ENCODE measurements at regions not wholly inside any gene's neighbourhood (a gene's known extent, or its start where the extent isn't known, plus 50 kb on each side); places are given as distances from the start of the nearest gene placed in this dataset.
"Not testable (repeated sequence)": the region's sequence is repeated elsewhere in the genome, so short reads cannot be mapped to it uniquely, and the experiment has no call there.

- not testable (repeated sequence) for DNase-seq (ENCODE audit: low read depth in 2 of 2)
Measured at GRCh38 chrX:27156921-27157320, 306.2 kb downstream of the PPP4R3C start.

GRCh38 chrX:27136325-27136724 is 326.8 kb downstream of the PPP4R3C start:
- DNase-seq (ENCODE audit: low read depth in 2 of 2), result no peak

- DNase-seq (ENCODE audit: low read depth in 2 of 2), result no peak
Measured at GRCh38 chrX:27132862-27133261, 330.3 kb downstream of the PPP4R3C start.

GRCh38 chrX:27087176-27087575 is 376.0 kb downstream of the PPP4R3C start:
- DNase-seq (ENCODE audit: low read depth in 2 of 2), result not testable (repeated sequence)

- no peak for DNase-seq (ENCODE audit: low read depth in 2 of 2)
Measured at GRCh38 chrX:27086237-27086636, 376.9 kb downstream of the PPP4R3C start.

GRCh38 chrX:27085346-27085745 is 377.8 kb downstream of the PPP4R3C start:
- DNase-seq (ENCODE audit: low read depth in 2 of 2), result no peak

GRCh38 chrX:27078371-27078770 is 384.8 kb downstream of the PPP4R3C start:
- no peak for DNase-seq (ENCODE audit: low read depth in 2 of 2)

GRCh38 chrX:27057883-27058282 is 405.3 kb downstream of the PPP4R3C start:
- DNase-seq (ENCODE audit: low read depth in 2 of 2), result no peak

GRCh38 chrX:27039332-27039731 is 423.8 kb downstream of the PPP4R3C start:
- no peak for DNase-seq (ENCODE audit: low read depth in 2 of 2)

GRCh38 chrX:27008486-27008885 is 454.7 kb downstream of the PPP4R3C start:
- no peak for DNase-seq (ENCODE audit: low read depth in 2 of 2)

- DNase-seq (ENCODE audit: low read depth in 2 of 2), result no peak
Measured at GRCh38 chrX:26999634-27000033, 463.5 kb downstream of the PPP4R3C start.

- DNase-seq (ENCODE audit: low read depth in 2 of 2), result no peak
Measured at GRCh38 chrX:26958261-26958660, 504.9 kb downstream of the PPP4R3C start.

- no peak for DNase-seq (ENCODE audit: low read depth in 2 of 2)
Measured at GRCh38 chrX:26954029-26954428, 509.1 kb downstream of the PPP4R3C start.

GRCh38 chrX:26952213-26952612 is 510.9 kb downstream of the PPP4R3C start:
- DNase-seq (ENCODE audit: low read depth in 2 of 2), result no peak

- DNase-seq (ENCODE audit: low read depth in 2 of 2), result no peak
Measured at GRCh38 chrX:26927419-26927818, 535.7 kb downstream of the PPP4R3C start.

GRCh38 chrX:26925088-26925487 is 538.1 kb downstream of the PPP4R3C start:
- DNase-seq (ENCODE audit: low read depth in 2 of 2), result no peak

- DNase-seq (ENCODE audit: low read depth in 2 of 2), result no peak
Measured at GRCh38 chrX:26922278-26922677, 540.9 kb downstream of the PPP4R3C start.

GRCh38 chrX:26918631-26919030 is 544.5 kb downstream of the PPP4R3C start:
- DNase-seq (ENCODE audit: low read depth in 2 of 2), result no peak

- no peak for DNase-seq (ENCODE audit: low read depth in 2 of 2)
Measured at GRCh38 chrX:26916991-26917390, 546.1 kb downstream of the PPP4R3C start.

- DNase-seq (ENCODE audit: low read depth in 2 of 2), result no peak
Measured at GRCh38 chrX:26915064-26915463, 548.1 kb downstream of the PPP4R3C start.

- no peak for DNase-seq (ENCODE audit: low read depth in 2 of 2)
Measured at GRCh38 chrX:26914232-26914631, 548.9 kb downstream of the PPP4R3C start.

- not testable (repeated sequence) for DNase-seq (ENCODE audit: low read depth in 2 of 2)
Measured at GRCh38 chrX:26911785-26912184, 551.4 kb downstream of the PPP4R3C start.

- DNase-seq (ENCODE audit: low read depth in 2 of 2), result no peak
Measured at GRCh38 chrX:26909728-26910127, 553.4 kb downstream of the PPP4R3C start.

GRCh38 chrX:26908218-26908617 is 554.9 kb downstream of the PPP4R3C start:
- no peak for DNase-seq (ENCODE audit: low read depth in 2 of 2)

- DNase-seq (ENCODE audit: low read depth in 2 of 2), result no peak
Measured at GRCh38 chrX:26889574-26889973, 573.6 kb downstream of the PPP4R3C start.
